COR-L47 (cell line): ENCODE measurements at regions not wholly inside any gene's neighbourhood (a gene's known extent, or its start where the extent isn't known, plus 50 kb on each side); places are given as distances from the start of the nearest gene placed in this dataset.

Source experiments
- DNase-seq: peaks from one replicate; lab custom pipeline; 2025; lab: John Stamatoyannopoulos, UW

- DNase-seq = no peak
Measured at GRCh38 chr4:20598626-20599025, 101.6 kb upstream of the PACRGL start.

GRCh38 chr4:20603671-20604313 is 96.5 kb upstream of the PACRGL start:
- DNase-seq = no peak

- no peak for DNase-seq
Measured at GRCh38 chr4:20612313-20612712, 87.9 kb upstream of the PACRGL start.

GRCh38 chr4:20614816-20615215 is 85.4 kb upstream of the PACRGL start:
- DNase-seq = no peak

- no peak for DNase-seq
Measured at GRCh38 chr4:20615486-20616260, 84.6 kb upstream of the PACRGL start.

GRCh38 chr4:20616313-20616712 is 83.9 kb upstream of the PACRGL start:
- DNase-seq = no peak

GRCh38 chr4:20616848-20617247 is 83.4 kb upstream of the PACRGL start:
- no peak for DNase-seq

- no peak for DNase-seq
Measured at GRCh38 chr4:20617678-20618396, 82.4 kb upstream of the PACRGL start.

- no peak for DNase-seq
Measured at GRCh38 chr4:20618731-20619130, 81.5 kb upstream of the PACRGL start.

- DNase-seq = no peak
Measured at GRCh38 chr4:20621476-20621875, 78.8 kb upstream of the PACRGL start.

GRCh38 chr4:20622701-20623100 is 77.6 kb upstream of the PACRGL start:
- no peak for DNase-seq

- DNase-seq = no peak
Measured at GRCh38 chr4:20623939-20624338, 76.3 kb upstream of the PACRGL start.

GRCh38 chr4:20624793-20625374 is 75.4 kb upstream of the PACRGL start:
- no peak for DNase-seq

GRCh38 chr4:20625426-20625825 is 74.8 kb upstream of the PACRGL start:
- DNase-seq = no peak

GRCh38 chr4:20626326-20627005 is 73.8 kb upstream of the PACRGL start:
- DNase-seq = no peak

- DNase-seq = no peak
Measured at GRCh38 chr4:20627866-20628265, 72.4 kb upstream of the PACRGL start.

- DNase-seq = no peak
Measured at GRCh38 chr4:20629186-20630106, 70.8 kb upstream of the PACRGL start.

- no peak for DNase-seq
Measured at GRCh38 chr4:20638825-20639224, 61.4 kb upstream of the PACRGL start.

- DNase-seq = peak; percentile 65
Measured at GRCh38 chr4:20639346-20639745, 60.9 kb upstream of the PACRGL start.

- no peak for DNase-seq
Measured at GRCh38 chr4:20640989-20641388, 59.3 kb upstream of the PACRGL start.

GRCh38 chr4:20641976-20642375 is 58.3 kb upstream of the PACRGL start:
- DNase-seq = no peak
